ENCODE measurements at regions not wholly inside any gene's neighbourhood (a gene's known extent, or its start where the extent isn't known, plus 50 kb on each side); places are given as distances from the start of the nearest gene placed in this dataset.
A peak's percentile ranks its signal among the peaks of the same experiment; 100 is the strongest.
"Not testable (repeated sequence)": the region's sequence is repeated elsewhere in the genome, so short reads cannot be mapped to it uniquely, and the experiment has no call there.

GRCh38 chr2:101610750-101611315 is 86.7 kb upstream of the MAP4K4 start:
- DNase-seq (ENCODE audit: low read depth), result no peak

- DNase-seq (ENCODE audit: low read depth), result no peak
Observed at GRCh38 chr2:101609433-101609832, 88.1 kb upstream of the MAP4K4 start.

- DNase-seq (ENCODE audit: low read depth), result no peak
Observed at GRCh38 chr2:101608408-101609310, 88.8 kb upstream of the MAP4K4 start.

GRCh38 chr2:101597347-101597944 is 100.1 kb upstream of the MAP4K4 start:
- DNase-seq (ENCODE audit: low read depth), result no peak

- DNase-seq (ENCODE audit: low read depth), result no peak
Observed at GRCh38 chr2:101596333-101596732, 101.2 kb upstream of the MAP4K4 start.

- DNase-seq (ENCODE audit: low read depth), result no peak
Observed at GRCh38 chr2:101587251-101587650, 110.3 kb upstream of the MAP4K4 start.

- no peak for DNase-seq (ENCODE audit: low read depth)
Observed at GRCh38 chr2:101583861-101584260, 108.9 kb upstream of the RFX8 start.

- DNase-seq (ENCODE audit: low read depth), result no peak
Observed at GRCh38 chr2:101581675-101582299, 106.9 kb upstream of the RFX8 start.

- DNase-seq (ENCODE audit: low read depth), result no peak
Observed at GRCh38 chr2:101580528-101580927, 105.6 kb upstream of the RFX8 start.

- DNase-seq (ENCODE audit: low read depth), result no peak
Observed at GRCh38 chr2:101578671-101579070, 103.8 kb upstream of the RFX8 start.

- DNase-seq (ENCODE audit: low read depth), result not testable (repeated sequence)
Observed at GRCh38 chr2:101578135-101578534, 103.2 kb upstream of the RFX8 start.

- DNase-seq (ENCODE audit: low read depth), result no peak
Observed at GRCh38 chr2:101577173-101577572, 102.3 kb upstream of the RFX8 start.

GRCh38 chr2:101574622-101575021 is 99.7 kb upstream of the RFX8 start:
- no peak for DNase-seq (ENCODE audit: low read depth)

- no peak for DNase-seq (ENCODE audit: low read depth)
Observed at GRCh38 chr2:101571951-101572350, 97.0 kb upstream of the RFX8 start.

- DNase-seq (ENCODE audit: low read depth), result no peak
Observed at GRCh38 chr2:101569886-101570520, 95.1 kb upstream of the RFX8 start.

GRCh38 chr2:101568969-101569368 is 94.1 kb upstream of the RFX8 start:
- no peak for DNase-seq (ENCODE audit: low read depth)

- no peak for DNase-seq (ENCODE audit: low read depth)
Observed at GRCh38 chr2:101566632-101567228, 91.8 kb upstream of the RFX8 start.

GRCh38 chr2:101563849-101564248 is 88.9 kb upstream of the RFX8 start:
- DNase-seq (ENCODE audit: low read depth), result no peak

- no peak for DNase-seq (ENCODE audit: low read depth)
Observed at GRCh38 chr2:101560780-101561315, 85.9 kb upstream of the RFX8 start.

- no peak for DNase-seq (ENCODE audit: low read depth)
Observed at GRCh38 chr2:101559551-101559950, 84.6 kb upstream of the RFX8 start.

GRCh38 chr2:101558740-101559525 is 84.0 kb upstream of the RFX8 start:
- DNase-seq (ENCODE audit: low read depth), result peak; percentile 8
